HG03342 (cell line): ENCODE measurements at regions not wholly inside any gene's neighbourhood (a gene's known extent, or its start where the extent isn't known, plus 50 kb on each side); places are given as distances from the start of the nearest gene placed in this dataset.
"Not testable (repeated sequence)": the region's sequence is repeated elsewhere in the genome, so short reads cannot be mapped to it uniquely, and the experiment has no call there.

ENCODE experiments used
- ATAC-seq: cut with Tn5 transposase; IDR thresholded peaks from one replicate; pipeline ENCODE4 v1.9.1; 2021; ENCODE audit warnings: mild to moderate bottlenecking, moderate library complexity; ENCODE audit not compliant: unreplicated experiment

GRCh38 chr11:106482917-106483785 is 405.7 kb downstream of the AASDHPPT start:
- no peak for ATAC-seq

GRCh38 chr11:106491751-106492150 is 414.3 kb downstream of the AASDHPPT start:
- no peak for ATAC-seq

- ATAC-seq: no peak
Observed at GRCh38 chr11:106493751-106494150, 416.3 kb downstream of the AASDHPPT start.

GRCh38 chr11:106495046-106495445 is 417.6 kb downstream of the AASDHPPT start:
- ATAC-seq: no peak

GRCh38 chr11:106496677-106497076 is 419.2 kb downstream of the AASDHPPT start:
- ATAC-seq: no peak

- ATAC-seq: no peak
Observed at GRCh38 chr11:106497321-106497720, 419.9 kb downstream of the AASDHPPT start.

- no peak for ATAC-seq
Observed at GRCh38 chr11:106497822-106498221, 420.4 kb downstream of the AASDHPPT start.

- ATAC-seq: no peak
Observed at GRCh38 chr11:106503901-106504300, 426.4 kb downstream of the AASDHPPT start.

GRCh38 chr11:106507645-106508306 is 430.3 kb downstream of the AASDHPPT start:
- ATAC-seq: no peak

- no peak for ATAC-seq
Observed at GRCh38 chr11:106514706-106515105, 437.2 kb downstream of the AASDHPPT start.

- ATAC-seq: no peak
Observed at GRCh38 chr11:106517426-106517825, 440.0 kb downstream of the AASDHPPT start.

GRCh38 chr11:106520146-106520912 is 442.9 kb downstream of the AASDHPPT start:
- no peak for ATAC-seq

GRCh38 chr11:106520920-106521319 is 443.5 kb downstream of the AASDHPPT start:
- ATAC-seq: no peak

- no peak for ATAC-seq
Observed at GRCh38 chr11:106523171-106523570, 445.7 kb downstream of the AASDHPPT start.

GRCh38 chr11:106523921-106524320 is 446.5 kb downstream of the AASDHPPT start:
- no peak for ATAC-seq

GRCh38 chr11:106524436-106524835 is 447.0 kb downstream of the AASDHPPT start:
- no peak for ATAC-seq

GRCh38 chr11:106531648-106532047 is 454.2 kb downstream of the AASDHPPT start:
- ATAC-seq: not testable (repeated sequence)

- ATAC-seq: no peak
Observed at GRCh38 chr11:106533046-106533445, 455.6 kb downstream of the AASDHPPT start.

- no peak for ATAC-seq
Observed at GRCh38 chr11:106540001-106540400, 462.5 kb downstream of the AASDHPPT start.

- ATAC-seq: no peak
Observed at GRCh38 chr11:106548406-106548805, 469.9 kb downstream of the GUCY1A2 start.
